Muscle of leg (tissue), 3 donors: ENCODE measurements at regions not wholly inside any gene's neighbourhood (a gene's known extent, or its start where the extent isn't known, plus 50 kb on each side); places are given as distances from the start of the nearest gene placed in this dataset.
A peak's percentile ranks its signal among the peaks of the same experiment; 100 is the strongest.

ENCODE experiments used
- DNase-seq: peaks from one replicate; pipeline ENCODE4 v3.0.0; 2013
- H3K27ac ChIP-seq: one replicate; pipeline ENCODE4 v1.5.1; 2013; ENCODE audit warnings: mild to moderate bottlenecking, low read length, control low read depth
- H3K27me3 ChIP-seq: one replicate; pipeline ENCODE4 v1.6.1; 2013; ENCODE audit warnings: low read length; ENCODE audit not compliant: control insufficient read depth, insufficient read depth
- H3K36me3 ChIP-seq: one replicate; pipeline ENCODE4 v1.6.1; 2013; ENCODE audit warnings: low read length; ENCODE audit not compliant: control insufficient read depth, insufficient read depth
- H3K4me1 ChIP-seq: one replicate; pipeline ENCODE4 v1.6.1; 2013; ENCODE audit warnings: low read length; ENCODE audit not compliant: control insufficient read depth, insufficient read depth
- H3K4me3 ChIP-seq: one replicate; pipeline ENCODE4 v1.5.1; 2013; ENCODE audit warnings: low read length, control low read depth
- H3K9me3 ChIP-seq: replicated peaks from 2 replicates; pipeline ENCODE4 v1.6.1; 2013; ENCODE audit warnings: low read depth, low read length; ENCODE audit not compliant: control insufficient read depth
- WGBS: methylation state at CpG from one replicate; pipeline ENCODE4 v1.1.5; 2013; ENCODE audit warnings: missing lambda C conversion rate; ENCODE audit not compliant: insufficient coverage; 5-methylcytosine and 5-hydroxymethylcytosine counted together

DNA sequence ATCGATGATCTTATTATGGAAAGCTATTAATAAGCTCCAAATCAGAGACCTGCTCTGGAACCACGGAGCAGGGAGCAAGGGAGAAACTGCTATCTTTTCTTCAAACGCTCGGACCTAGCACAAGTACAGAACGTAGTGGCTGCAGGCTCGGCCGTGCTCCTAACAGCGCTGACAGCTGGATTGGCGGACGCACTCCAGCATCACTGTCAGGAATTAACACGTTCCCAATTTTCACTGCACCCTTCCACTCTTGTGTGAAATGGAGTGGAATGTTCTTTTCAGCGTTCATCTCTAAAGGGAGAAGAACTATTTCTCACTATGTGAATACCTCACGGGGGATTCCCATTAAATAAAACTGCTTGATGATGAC lies 106.9 kb downstream of the ZNF281 start:
- peak; percentile 73 for DNase-seq
- Histone ChIP-seq H3K4me3 (peak overlapping the region; percentile 48), H3K36me3 (no peaks in the 10 kb centered on the region), H3K27ac (no peak overlapping the region), H3K4me1 (peaks cover 2% of the 10 kb centered on the region), H3K9me3 (no peaks in the 10 kb centered on the region), H3K27me3 (peaks cover 16% of the 10 kb centered on the region)
- 19% methylated on average over 3 of the region's 13 CpGs for WGBS

DNA sequence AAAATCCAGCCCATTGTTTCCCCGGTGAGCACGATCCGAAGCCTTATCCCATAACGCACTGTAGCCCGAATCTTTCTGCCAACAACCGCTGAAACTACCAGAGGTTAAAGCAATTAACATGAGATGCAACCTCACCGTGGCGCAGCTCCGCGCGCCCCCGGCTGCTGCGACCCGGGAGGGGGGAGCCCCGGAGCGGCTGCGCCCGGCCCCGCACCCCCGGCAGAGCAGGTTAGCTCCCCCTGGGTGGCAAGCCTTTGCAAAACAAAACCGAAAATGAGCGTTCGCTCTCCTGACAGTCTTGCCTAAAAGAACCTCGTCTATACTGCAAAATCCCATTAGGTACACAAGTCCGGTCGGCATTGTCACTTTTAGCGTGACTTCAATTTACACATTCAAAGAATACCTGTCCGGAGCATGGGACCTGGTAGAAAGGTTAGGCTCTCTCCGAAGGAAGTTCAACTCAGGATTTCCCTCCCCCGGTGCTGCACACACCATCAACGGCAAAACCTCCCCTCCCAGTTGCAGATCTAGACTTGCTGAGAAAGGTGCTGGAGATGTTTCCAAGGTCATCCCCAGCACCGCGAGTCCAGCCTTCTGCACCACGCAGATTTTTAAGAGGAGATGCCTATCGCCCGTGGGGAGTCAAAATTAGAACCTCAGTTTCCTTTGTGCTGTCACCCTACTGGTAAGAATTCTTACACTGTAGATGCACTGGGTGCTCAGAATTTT lies 107.5 kb downstream of the ZNF281 start:
- no peaks in the 10 kb centered on the region for H3K36me3 ChIP-seq
- peaks cover 2% of the 10 kb centered on the region for H3K4me1 ChIP-seq
- peaks cover 16% of the 10 kb centered on the region for H3K27me3 ChIP-seq
- WGBS, result 1% methylated on average over 26 of the region's 36 CpGs
- H3K27ac ChIP-seq, result no peak overlapping the region
- peak; percentile 55 for DNase-seq
- peak overlapping the region; percentile 48 for H3K4me3 ChIP-seq
- no peaks in the 10 kb centered on the region for H3K9me3 ChIP-seq

- H3K4me1 ChIP-seq, result peaks cover 2% of the 10 kb centered on the region
- no peak overlapping the region for H3K27ac ChIP-seq
- no peak for DNase-seq
- peaks cover 16% of the 10 kb centered on the region for H3K27me3 ChIP-seq
- WGBS, result no CpG with 5 or more reads among the region's 3 CpGs
- no peak overlapping the region for H3K4me3 ChIP-seq
- no peaks in the 10 kb centered on the region for H3K36me3 ChIP-seq
- no peaks in the 10 kb centered on the region for H3K9me3 ChIP-seq
These were observed 108.7 kb downstream of the ZNF281 start for GRCh38 chr1:200301152-200301551.

DNA sequence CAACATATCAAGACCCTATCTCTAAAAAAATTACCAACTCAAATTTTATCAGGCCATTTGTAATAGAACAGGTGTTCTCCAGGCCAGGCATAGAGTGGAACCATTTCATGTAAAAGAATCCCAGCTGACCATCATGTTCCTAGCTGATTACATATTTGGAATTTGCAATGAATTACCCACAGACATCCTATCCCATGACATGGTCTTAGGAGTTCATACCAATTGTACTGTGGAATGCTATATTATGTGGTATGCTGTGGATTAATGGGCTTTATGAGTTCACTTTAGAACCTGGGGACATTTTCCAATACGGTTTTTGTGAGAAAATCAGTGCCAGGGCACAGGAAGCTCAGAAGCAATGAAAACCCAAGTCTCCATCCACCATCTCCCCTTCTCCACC lies 110.3 kb downstream of the ZNF281 start:
- H3K4me1 ChIP-seq, result peaks cover 2% of the 10 kb centered on the region
- no peaks in the 10 kb centered on the region for H3K9me3 ChIP-seq
- H3K27ac ChIP-seq, result no peak overlapping the region
- 80% methylated on average over 1 of the region's 1 CpG for WGBS
- H3K4me3 ChIP-seq, result no peak overlapping the region
- no peak for DNase-seq
- H3K36me3 ChIP-seq, result no peaks in the 10 kb centered on the region
- H3K27me3 ChIP-seq, result peaks cover 16% of the 10 kb centered on the region

DNA sequence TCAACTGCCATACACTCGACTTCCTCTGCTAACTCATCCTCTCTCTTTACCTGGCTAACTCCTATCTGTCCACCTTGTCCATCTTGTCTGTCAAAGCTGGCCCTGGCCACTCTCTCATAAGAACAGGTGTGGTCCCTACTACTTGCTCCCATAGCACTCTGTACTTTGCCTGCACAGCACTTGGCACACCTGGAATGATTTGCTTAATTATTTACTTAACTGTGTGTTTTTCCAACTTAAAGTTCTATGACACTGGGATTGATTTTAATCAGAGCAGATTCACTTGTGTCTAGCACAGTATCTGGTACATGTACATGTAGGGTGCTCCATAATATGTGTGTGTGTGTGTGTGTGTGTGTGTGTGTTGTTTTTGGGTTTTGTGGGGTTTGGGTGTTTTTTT lies 111.6 kb downstream of the ZNF281 start:
- Histone ChIP-seq H3K4me3 (no peak overlapping the region), H3K27me3 (peaks cover 14% of the 10 kb centered on the region), H3K27ac (no peak overlapping the region), H3K4me1 (no peaks in the 10 kb centered on the region), H3K9me3 (no peaks in the 10 kb centered on the region), H3K36me3 (no peaks in the 10 kb centered on the region)
- DNase-seq, result no peak
- 78% methylated on average over 1 of the region's 1 CpG for WGBS

GRCh38 chr1:200296091-200296661 lies 113.7 kb downstream of the ZNF281 start:
- Histone ChIP-seq H3K27ac (no peak overlapping the region), H3K27me3 (peaks cover 8% of the 10 kb centered on the region), H3K4me3 (no peak overlapping the region), H3K9me3 (no peaks in the 10 kb centered on the region), H3K36me3 (no peaks in the 10 kb centered on the region), H3K4me1 (no peaks in the 10 kb centered on the region)
- no CpG with 5 or more reads among the region's 2 CpGs for WGBS
- no peak for DNase-seq

DNA sequence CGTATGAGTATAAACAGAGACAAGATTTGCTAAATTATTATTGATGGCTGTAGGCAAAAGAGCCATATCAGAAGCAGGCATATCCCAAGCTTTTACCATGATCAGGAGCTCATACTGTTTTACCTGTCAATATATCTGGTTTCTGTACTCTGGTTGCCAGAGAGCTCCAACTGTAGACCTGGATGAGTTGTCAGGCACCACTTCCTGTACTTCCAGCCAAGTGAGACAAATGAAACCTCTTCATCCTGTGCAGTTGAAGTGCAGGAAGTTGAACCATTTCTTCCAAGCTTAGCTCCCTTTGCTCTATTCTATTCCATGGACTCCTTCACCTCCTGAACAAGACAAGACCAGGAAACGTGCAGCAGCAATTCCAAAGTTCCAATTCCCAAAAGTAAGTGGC lies 115.6 kb downstream of the ZNF281 start:
- Histone ChIP-seq H3K27me3 (no peaks in the 10 kb centered on the region), H3K27ac (no peak overlapping the region), H3K4me1 (no peaks in the 10 kb centered on the region), H3K36me3 (no peaks in the 10 kb centered on the region), H3K9me3 (no peaks in the 10 kb centered on the region), H3K4me3 (no peak overlapping the region)
- DNase-seq, result no peak
- WGBS, result no CpG with 5 or more reads among the region's 2 CpGs

DNA sequence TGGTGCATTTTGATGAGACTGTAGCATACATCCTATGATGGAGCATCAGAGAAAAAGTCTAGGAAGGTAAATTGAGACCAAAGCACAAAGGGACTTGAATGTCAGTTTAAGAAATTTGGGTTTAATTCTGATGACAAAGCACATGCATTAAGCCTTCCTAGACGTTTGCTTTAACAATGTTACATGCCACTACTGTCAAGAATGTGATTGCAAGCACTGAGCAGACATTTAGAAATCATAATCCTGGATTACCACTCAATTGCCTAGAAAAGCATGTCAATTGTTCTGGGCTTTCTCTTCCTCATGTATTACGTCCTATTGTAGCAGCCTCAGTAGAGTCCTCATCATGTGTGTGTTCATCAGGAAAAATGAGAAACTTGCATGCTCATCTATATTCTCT lies 117.1 kb downstream of the ZNF281 start:
- Histone ChIP-seq H3K9me3 (no peaks in the 10 kb centered on the region), H3K36me3 (no peaks in the 10 kb centered on the region), H3K27ac (no peak overlapping the region), H3K4me3 (no peak overlapping the region), H3K27me3 (no peaks in the 10 kb centered on the region), H3K4me1 (no peaks in the 10 kb centered on the region)
- no peak for DNase-seq
- 60% methylated on average over 1 of the region's 2 CpGs for WGBS

- Histone ChIP-seq H3K4me1 (no peaks in the 10 kb centered on the region), H3K27me3 (no peaks in the 10 kb centered on the region), H3K36me3 (no peaks in the 10 kb centered on the region), H3K27ac (no peak overlapping the region), H3K9me3 (no peaks in the 10 kb centered on the region), H3K4me3 (no peak overlapping the region)
- 71% methylated on average over 1 of the region's 2 CpGs for WGBS
- no peak for DNase-seq
These were observed 118.7 kb downstream of the ZNF281 start for GRCh38 chr1:200291106-200291505.

GRCh38 chr1:200290010-200290685 lies 119.7 kb downstream of the ZNF281 start:
- no peaks in the 10 kb centered on the region for H3K36me3 ChIP-seq
- H3K9me3 ChIP-seq, result no peaks in the 10 kb centered on the region
- no peak for DNase-seq
- no peaks in the 10 kb centered on the region for H3K27me3 ChIP-seq
- H3K27ac ChIP-seq, result no peak overlapping the region
- no CpG with 5 or more reads among the region's 5 CpGs for WGBS
- no peaks in the 10 kb centered on the region for H3K4me1 ChIP-seq
- H3K4me3 ChIP-seq, result no peak overlapping the region
